IPS-20b (cell line): ENCODE measurements at regions not wholly inside any gene's neighbourhood (a gene's known extent, or its start where the extent isn't known, plus 50 kb on each side); places are given as distances from the start of the nearest gene placed in this dataset.

ENCODE experiments used
- H3K27ac ChIP-seq: one replicate; pipeline ENCODE4 v1.5.1; 2013; ENCODE audit warnings: low read length
- H3K27me3 ChIP-seq: 2 replicates; pipeline ENCODE4 v1.6.1; 2013; ENCODE audit warnings: mild to moderate bottlenecking, low read length, inconsistent platforms; ENCODE audit not compliant: insufficient read depth
- H3K36me3 ChIP-seq: 2 replicates; pipeline ENCODE4 v1.6.1; 2013; ENCODE audit warnings: low read depth, mild to moderate bottlenecking, inconsistent platforms, low read length, moderate library complexity; ENCODE audit not compliant: insufficient read depth
- H3K4me1 ChIP-seq: 2 replicates; pipeline ENCODE4 v1.6.1; 2013; ENCODE audit warnings: mild to moderate bottlenecking, control low read depth, inconsistent platforms, low read length, moderate library complexity; ENCODE audit not compliant: insufficient read depth
- H3K4me3 ChIP-seq: 2 replicates; pipeline ENCODE4 v1.5.1; 2013; ENCODE audit warnings: mild to moderate bottlenecking, low read length, inconsistent platforms
- H3K9ac ChIP-seq: 2 replicates; pipeline ENCODE4 v1.6.1; 2013; ENCODE audit warnings: low read depth, mild to moderate bottlenecking, inconsistent platforms, low read length, moderate library complexity
- H3K9me3 ChIP-seq: 2 replicates; pipeline ENCODE4 v1.6.1; 2013; ENCODE audit warnings: mild to moderate bottlenecking, low read depth, low read length, inconsistent platforms; ENCODE audit not compliant: insufficient read depth

- no peak overlapping the region for H3K9ac ChIP-seq
- no peaks in the 10 kb centered on the region for H3K4me1 ChIP-seq
- H3K27me3 ChIP-seq = no peaks in the 10 kb centered on the region
- no peak overlapping the region for H3K27ac ChIP-seq
- peaks cover 13% of the 10 kb centered on the region; the same call in 1 of the 2 replicates for H3K9me3 ChIP-seq
- H3K4me3 ChIP-seq = no peak overlapping the region; the same call in 1 of the 2 replicates
- H3K36me3 ChIP-seq = no peaks in the 10 kb centered on the region
Observed at GRCh38 chr6:156024339-156024738, 568.7 kb upstream of the NOX3 start.

GRCh38 chr6:156021746-156022396, 566.2 kb upstream of the NOX3 start:
- H3K27ac ChIP-seq = no peak overlapping the region
- H3K4me1 ChIP-seq = no peaks in the 10 kb centered on the region
- H3K9ac ChIP-seq = no peak overlapping the region
- H3K9me3 ChIP-seq = peaks cover 13% of the 10 kb centered on the region; the same call in 1 of the 2 replicates
- no peaks in the 10 kb centered on the region for H3K27me3 ChIP-seq
- H3K4me3 ChIP-seq = no peak overlapping the region
- no peaks in the 10 kb centered on the region for H3K36me3 ChIP-seq

GRCh38 chr6:156017838-156018237, 562.2 kb upstream of the NOX3 start:
- Histone ChIP-seq H3K27ac (no peak overlapping the region), H3K27me3 (no peaks in the 10 kb centered on the region), H3K4me3 (no peak overlapping the region), H3K9ac (no peak overlapping the region), H3K9me3 (no peaks in the 10 kb centered on the region), H3K4me1 (no peaks in the 10 kb centered on the region), H3K36me3 (no peaks in the 10 kb centered on the region)

- H3K4me1 ChIP-seq = no peaks in the 10 kb centered on the region
- H3K4me3 ChIP-seq = no peak overlapping the region
- H3K27me3 ChIP-seq = no peaks in the 10 kb centered on the region
- no peaks in the 10 kb centered on the region for H3K36me3 ChIP-seq
- H3K27ac ChIP-seq = no peak overlapping the region
- H3K9me3 ChIP-seq = no peaks in the 10 kb centered on the region
- no peak overlapping the region for H3K9ac ChIP-seq
Observed at GRCh38 chr6:156016186-156016976, 560.7 kb upstream of the NOX3 start.

GRCh38 chr6:156013155-156013554, 557.5 kb upstream of the NOX3 start:
- H3K9ac ChIP-seq = no peak overlapping the region
- H3K4me3 ChIP-seq = no peak overlapping the region
- no peaks in the 10 kb centered on the region for H3K4me1 ChIP-seq
- no peak overlapping the region for H3K27ac ChIP-seq
- H3K9me3 ChIP-seq = no peaks in the 10 kb centered on the region
- no peaks in the 10 kb centered on the region for H3K27me3 ChIP-seq
- H3K36me3 ChIP-seq = no peaks in the 10 kb centered on the region

GRCh38 chr6:156009656-156010055, 554.0 kb upstream of the NOX3 start:
- Histone ChIP-seq H3K27me3 (no peaks in the 10 kb centered on the region), H3K9ac (no peak overlapping the region), H3K36me3 (no peaks in the 10 kb centered on the region), H3K27ac (no peak overlapping the region), H3K4me3 (no peak overlapping the region), H3K9me3 (no peaks in the 10 kb centered on the region), H3K4me1 (no peaks in the 10 kb centered on the region)

GRCh38 chr6:156004796-156005195, 549.2 kb upstream of the NOX3 start:
- no peak overlapping the region for H3K9ac ChIP-seq
- no peaks in the 10 kb centered on the region for H3K36me3 ChIP-seq
- no peaks in the 10 kb centered on the region for H3K4me1 ChIP-seq
- no peaks in the 10 kb centered on the region for H3K9me3 ChIP-seq
- H3K27me3 ChIP-seq = no peaks in the 10 kb centered on the region
- no peak overlapping the region for H3K27ac ChIP-seq
- no peak overlapping the region for H3K4me3 ChIP-seq

GRCh38 chr6:155996151-155996550, 540.5 kb upstream of the NOX3 start:
- H3K4me3 ChIP-seq = no peak overlapping the region
- H3K9ac ChIP-seq = no peak overlapping the region
- no peaks in the 10 kb centered on the region for H3K9me3 ChIP-seq
- no peaks in the 10 kb centered on the region for H3K27me3 ChIP-seq
- no peaks in the 10 kb centered on the region for H3K36me3 ChIP-seq
- no peak overlapping the region for H3K27ac ChIP-seq
- no peaks in the 10 kb centered on the region for H3K4me1 ChIP-seq

- Histone ChIP-seq H3K27me3 (no peaks in the 10 kb centered on the region), H3K27ac (no peak overlapping the region), H3K4me1 (no peaks in the 10 kb centered on the region), H3K9ac (no peak overlapping the region), H3K4me3 (no peak overlapping the region), H3K9me3 (no peaks in the 10 kb centered on the region), H3K36me3 (no peaks in the 10 kb centered on the region)
Observed at GRCh38 chr6:155995281-155995680, 539.6 kb upstream of the NOX3 start.

GRCh38 chr6:155994086-155994485, 538.4 kb upstream of the NOX3 start:
- H3K27me3 ChIP-seq = no peaks in the 10 kb centered on the region
- no peak overlapping the region for H3K4me3 ChIP-seq
- H3K9me3 ChIP-seq = no peaks in the 10 kb centered on the region
- H3K9ac ChIP-seq = no peak overlapping the region
- no peaks in the 10 kb centered on the region for H3K4me1 ChIP-seq
- no peak overlapping the region for H3K27ac ChIP-seq
- no peaks in the 10 kb centered on the region for H3K36me3 ChIP-seq

GRCh38 chr6:155993240-155993639, 537.6 kb upstream of the NOX3 start:
- no peak overlapping the region for H3K27ac ChIP-seq
- H3K4me3 ChIP-seq = no peak overlapping the region
- no peak overlapping the region for H3K9ac ChIP-seq
- no peaks in the 10 kb centered on the region for H3K27me3 ChIP-seq
- H3K9me3 ChIP-seq = no peaks in the 10 kb centered on the region
- H3K4me1 ChIP-seq = no peaks in the 10 kb centered on the region
- H3K36me3 ChIP-seq = no peaks in the 10 kb centered on the region

GRCh38 chr6:155985660-155986138, 530.1 kb upstream of the NOX3 start:
- Histone ChIP-seq H3K4me1 (no peaks in the 10 kb centered on the region), H3K9ac (no peak overlapping the region), H3K36me3 (no peaks in the 10 kb centered on the region), H3K4me3 (no peak overlapping the region), H3K9me3 (no peaks in the 10 kb centered on the region), H3K27ac (no peak overlapping the region), H3K27me3 (no peaks in the 10 kb centered on the region)
